Stimulated activated CD8-positive, alpha-beta memory T cell treated with anti-CD3 and anti-CD28 coated beads, Interleukin-2, amount 100 ng/mL, for 48 hours (primary cell): ENCODE measurements at regions not wholly inside any gene's neighbourhood (a gene's known extent, or its start where the extent isn't known, plus 50 kb on each side); places are given as distances from the start of the nearest gene placed in this dataset.

Experiments used
- DNase-seq, 2 donors: peaks; one replicate each; pipeline ENCODE4 v3.0.0-alpha.2; 2020; ENCODE audit warnings: low read depth in 2 of 2

DNA sequence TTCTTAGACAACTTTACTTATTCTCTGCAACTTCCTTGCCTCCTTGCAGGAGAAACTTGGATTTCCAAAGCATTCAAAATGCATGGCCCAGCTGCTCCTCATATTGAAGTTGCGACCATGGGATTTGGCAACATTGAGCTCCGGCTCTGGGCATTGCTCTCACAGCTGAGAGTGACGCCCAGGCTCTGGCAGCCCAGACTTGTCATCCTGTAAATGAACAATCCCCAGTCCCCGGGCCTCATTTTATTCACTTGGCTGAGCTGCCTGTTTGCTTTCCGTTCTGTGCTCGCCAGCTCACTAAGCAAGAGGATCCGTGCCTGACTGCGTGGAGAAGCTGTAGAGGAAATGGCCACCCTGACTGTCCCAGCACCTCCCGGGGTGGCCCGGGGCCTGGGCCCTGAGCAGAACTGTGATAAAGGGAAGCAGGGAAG is 119.5 kb upstream of the CD93 start:
- DNase-seq = no peak

DNA sequence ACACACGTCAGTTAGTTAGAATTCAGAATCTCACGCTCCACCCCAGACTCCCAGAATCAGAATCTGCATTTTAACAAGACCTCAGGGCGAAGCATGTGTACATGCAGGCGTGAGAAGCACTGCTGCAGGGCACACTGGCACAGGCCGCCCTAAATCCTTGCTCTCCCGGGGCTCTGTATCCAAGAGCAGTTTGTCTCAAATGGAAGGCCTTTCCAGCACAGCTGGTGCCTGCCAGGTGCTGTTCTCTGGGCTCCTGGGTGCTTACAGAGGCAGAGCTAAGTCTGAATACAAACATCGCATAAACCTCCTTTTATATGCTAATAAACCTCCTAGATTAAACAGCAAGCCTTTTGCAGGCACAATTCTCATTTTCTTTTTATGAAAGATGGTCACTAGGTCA is 119.1 kb upstream of the CD93 start:
- no peak for DNase-seq

DNA sequence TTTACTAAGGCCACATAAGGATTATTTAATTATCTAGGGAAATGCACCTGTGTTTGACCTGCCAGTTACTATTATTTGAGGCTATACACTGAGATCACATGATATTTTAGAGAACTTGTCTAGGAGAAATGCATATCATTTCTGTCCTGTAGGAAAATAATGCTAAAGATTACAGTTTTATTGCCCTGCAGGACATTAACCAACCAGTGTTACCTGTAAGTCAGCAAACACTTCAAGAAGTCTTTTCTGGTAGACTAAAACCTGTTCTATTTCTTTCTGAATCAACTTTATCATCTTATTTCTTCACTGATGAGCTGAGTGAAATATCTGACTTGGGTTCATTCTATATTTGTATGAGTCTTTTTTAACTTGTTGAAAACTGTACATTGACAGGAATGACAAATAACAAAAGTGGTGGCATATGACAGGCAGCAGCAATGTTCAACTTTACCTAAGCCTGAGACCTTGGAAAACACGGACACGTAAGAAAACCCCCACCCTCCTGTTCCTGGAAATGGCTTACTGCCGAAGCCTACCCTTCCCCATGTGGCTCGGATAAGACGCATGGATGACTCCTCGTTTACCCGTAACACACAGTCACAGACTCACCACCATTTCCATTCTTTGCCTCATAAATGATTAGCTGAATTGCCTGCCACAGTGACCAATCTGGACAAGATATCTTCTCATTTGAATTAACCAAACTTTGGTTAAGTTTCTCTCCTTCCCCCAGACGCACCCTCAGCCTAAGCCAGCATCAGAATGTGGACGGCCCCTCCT is 118.0 kb upstream of the CD93 start:
- no peak for DNase-seq

DNA sequence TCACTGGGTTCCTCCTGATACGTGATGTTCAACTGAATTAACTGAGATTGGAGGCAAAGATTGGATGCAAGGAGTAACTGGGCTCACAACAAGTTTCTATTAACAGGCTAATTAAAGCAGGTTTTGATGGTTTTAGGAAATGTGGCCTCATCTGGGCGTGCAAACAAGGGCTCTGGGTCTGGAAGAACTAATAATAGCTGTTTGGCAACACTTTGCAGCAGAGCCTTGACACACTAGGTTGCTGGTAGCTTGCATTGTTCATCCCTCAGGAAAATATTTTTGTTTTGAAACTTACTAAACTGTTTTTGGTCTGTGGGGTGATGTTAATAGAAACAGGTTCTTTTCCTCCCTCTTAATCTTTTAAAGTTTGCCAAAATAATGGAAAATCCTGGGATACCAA is 117.2 kb upstream of the CD93 start:
- DNase-seq = no peak

DNA sequence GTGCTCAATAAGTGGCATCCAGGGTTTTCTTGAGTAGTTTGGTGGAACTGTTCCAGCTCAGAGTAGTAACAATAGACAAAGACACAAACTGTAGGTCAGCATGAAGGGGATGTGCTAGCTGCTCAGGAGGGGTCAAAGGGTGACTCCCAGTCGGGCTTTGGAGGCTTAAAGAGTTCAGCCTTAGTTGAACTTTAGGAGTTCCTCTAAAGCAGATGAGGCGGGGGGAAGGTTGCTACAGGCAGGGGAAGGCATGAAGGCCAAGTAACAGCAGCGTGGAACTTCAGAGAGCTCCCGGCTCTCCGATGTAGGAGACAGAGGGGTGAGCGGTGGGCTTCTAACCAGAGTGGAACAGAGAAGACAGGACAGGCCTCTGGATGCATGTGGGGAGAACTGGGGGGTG is 115.5 kb upstream of the CD93 start:
- DNase-seq = no peak

DNA sequence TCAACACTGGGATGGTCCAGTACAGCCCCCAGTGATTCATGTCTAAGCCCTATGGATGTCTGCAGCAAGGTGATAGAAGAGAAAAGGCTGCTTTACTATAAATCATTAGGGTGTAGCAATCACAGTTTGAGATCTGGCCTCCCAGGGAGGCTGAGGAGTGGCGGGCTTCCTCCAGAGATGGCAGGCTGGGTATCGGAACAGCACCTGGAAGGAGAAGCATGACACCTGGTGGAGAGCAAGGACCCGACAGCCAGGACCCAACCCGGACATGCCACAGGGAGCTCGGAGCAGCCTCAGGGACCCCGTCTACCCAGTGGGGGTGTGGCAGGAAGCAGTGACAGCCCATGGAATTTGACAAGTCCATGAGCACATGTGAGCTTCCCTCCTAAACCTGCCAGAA is 114.8 kb upstream of the CD93 start:
- no peak for DNase-seq

DNA sequence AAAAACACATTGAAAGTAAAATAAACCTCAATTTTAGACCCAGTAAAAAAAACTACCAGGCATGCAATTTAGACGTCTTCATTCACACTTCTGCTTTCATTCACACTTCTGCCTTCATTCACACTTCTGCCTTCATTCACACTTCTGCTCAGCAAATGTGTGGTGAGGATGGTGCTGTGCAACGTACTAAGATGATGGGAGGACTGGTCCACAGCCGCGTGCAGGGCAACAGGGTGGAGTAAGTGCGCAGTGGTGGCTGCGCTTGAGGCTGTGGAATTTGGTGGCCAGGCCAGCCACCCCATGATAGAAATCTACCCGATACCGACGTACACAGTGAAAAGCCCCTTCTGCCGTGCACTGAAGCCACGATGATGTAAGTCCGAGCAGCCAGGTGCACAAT is 114.3 kb upstream of the CD93 start:
- DNase-seq = no peak

DNA sequence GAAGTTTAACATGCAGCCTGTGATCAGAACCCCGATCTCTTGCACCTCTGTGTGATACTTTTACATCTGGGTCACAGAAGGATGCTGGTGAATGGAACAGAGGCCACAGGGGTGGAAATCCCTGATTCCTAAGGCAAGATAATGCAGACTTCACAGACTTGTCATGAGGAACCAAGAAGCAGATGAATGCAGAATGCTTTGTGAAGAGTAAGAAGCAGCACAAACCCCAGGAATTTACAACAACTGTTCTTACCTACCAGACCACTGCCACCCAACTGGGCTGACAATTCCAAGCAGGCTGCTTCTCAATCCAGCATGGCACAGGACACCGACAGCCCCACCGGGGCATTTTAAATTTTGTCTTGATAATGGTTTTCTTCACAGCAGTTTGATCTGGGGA is 113.2 kb upstream of the CD93 start:
- no peak for DNase-seq

DNA sequence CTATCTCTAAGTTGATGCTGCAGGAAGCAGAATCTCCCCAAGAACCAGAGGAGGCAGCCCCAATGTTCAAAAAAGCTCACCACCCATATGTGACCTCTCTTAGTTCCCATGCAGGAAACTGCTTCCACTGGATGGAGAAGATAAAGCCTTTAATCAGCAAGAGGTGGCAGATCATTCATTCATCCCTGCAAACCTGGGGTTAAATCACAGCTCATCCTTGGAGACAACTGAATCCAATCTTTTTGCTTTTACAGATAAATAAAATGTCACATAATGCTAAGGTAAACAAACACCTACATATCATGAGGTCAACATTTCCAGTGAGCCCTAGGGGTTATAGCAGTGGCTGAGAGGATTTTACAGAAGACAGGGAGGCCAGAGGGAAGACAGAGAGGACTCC is 112.7 kb upstream of the CD93 start:
- no peak for DNase-seq

DNA sequence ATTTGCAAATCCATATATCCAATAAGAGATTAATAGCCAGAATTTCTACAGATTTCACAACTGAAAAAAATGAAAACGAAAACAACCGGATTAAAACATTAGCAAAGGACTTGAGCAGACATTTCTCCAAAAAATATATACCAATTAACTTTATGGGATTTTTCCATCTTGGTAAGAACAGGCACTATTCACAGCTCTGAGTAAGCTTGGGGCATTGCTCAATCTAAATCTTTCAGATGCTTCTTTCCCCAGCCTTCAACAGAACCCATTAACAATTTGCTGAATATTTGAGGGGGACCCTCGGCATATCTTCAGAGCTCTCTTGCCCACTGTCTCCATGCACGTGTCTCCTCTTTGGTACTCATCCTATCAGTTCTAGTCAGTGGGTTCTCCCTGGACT is 111.7 kb upstream of the CD93 start:
- no peak for DNase-seq

DNA sequence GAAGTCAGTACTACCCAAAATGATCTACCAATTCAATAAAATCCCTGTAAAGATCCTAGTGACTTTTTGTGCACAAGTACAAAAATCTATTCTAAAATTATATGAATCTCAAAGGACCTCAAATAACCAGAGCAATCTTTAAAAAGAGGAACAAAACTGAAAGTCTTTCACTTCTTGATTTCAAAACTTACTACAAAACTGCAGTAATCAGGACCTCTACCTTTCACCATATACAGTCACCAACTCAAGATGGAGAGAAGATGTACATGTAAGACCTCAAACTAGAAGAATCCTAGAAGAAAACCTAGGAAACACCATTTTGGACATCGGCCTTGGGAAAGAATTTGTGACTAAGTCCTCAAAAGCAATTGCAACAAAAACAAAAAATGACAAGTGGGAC is 109.5 kb upstream of the CD93 start:
- DNase-seq = no peak

DNA sequence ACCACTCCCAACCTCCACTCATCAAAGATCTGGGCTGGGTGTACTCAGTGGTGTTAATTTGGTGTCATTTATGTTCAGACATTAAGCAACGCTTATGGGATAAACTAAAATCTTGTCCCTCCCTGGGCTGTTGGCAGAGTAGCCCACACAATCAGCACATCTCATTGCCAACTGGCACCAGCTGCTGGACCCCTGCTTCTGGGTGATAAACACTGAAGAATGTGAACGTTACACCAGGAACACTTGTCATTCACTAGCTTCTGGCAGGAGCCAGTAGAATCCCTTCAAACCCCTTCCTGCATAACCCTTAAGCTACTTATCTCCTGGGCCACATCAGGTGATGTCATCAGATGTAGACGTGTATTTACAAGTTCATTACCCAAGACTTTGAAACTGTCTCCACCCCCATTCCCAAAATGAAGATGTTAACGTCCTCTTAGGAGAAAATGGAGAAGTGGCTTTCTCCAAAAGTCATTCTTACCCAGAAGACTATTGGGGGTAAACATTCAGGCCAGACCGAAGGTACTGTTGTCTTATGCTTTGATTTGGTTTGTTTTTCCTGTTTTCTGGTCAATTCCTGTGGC is 107.8 kb upstream of the CD93 start:
- no peak for DNase-seq

DNA sequence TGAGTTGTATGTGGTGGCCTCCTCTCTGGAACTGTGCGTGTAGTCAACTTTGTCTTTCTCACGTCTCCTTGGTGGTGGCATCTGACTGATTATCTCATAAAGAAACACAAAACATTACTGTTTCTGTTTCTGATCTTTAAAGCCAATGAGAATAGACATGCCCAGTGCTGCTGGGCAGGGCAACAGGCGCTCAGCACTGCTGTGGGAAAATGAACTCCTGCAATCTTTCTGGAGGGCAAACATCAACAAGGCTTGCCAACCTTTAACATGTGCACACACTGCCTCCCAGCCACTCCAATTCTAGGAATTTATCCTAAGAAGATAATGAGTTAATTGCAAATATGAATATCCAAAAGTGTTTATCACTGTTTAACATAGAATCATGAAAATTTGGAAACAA is 106.3 kb upstream of the CD93 start:
- no peak for DNase-seq

DNA sequence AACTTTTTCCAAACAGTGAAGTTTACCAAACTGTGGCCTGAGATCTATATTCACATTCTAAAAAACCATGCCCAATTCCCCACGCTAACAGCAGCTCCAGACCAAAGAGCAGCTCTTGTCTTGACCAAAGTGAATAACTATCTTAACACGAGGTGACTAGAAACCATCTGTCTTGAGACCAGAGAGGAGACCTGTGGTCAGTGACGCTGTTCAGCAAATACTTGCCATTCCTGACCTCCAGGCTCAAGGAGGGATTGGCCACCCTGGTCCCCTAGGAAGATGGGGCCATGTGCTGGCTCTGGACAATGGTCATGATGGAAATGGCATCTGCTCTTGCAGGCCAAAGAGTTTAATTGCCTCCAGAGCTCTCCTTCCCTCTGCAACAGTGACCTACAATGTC is 104.4 kb upstream of the CD93 start:
- no peak for DNase-seq

DNA sequence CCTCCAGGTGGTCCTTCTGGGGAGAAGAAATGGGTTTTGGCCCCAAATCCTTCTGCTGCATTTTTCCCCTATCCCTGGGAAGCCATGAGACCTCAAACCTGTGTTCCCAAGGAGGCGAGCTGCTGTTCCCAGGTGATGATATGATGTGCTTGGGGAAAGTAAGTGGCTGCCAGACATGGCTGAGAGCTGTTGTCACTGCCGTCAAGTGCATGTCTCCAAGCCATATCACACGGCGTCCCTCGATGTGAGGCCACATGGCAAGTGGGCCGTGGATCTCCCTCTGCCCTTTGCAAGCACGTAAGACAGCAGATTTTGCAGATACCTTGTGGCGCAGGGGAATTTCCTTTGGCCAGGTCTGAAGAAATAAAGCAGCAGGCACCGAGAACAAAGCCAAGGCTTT is 103.7 kb upstream of the CD93 start:
- no peak for DNase-seq

DNA sequence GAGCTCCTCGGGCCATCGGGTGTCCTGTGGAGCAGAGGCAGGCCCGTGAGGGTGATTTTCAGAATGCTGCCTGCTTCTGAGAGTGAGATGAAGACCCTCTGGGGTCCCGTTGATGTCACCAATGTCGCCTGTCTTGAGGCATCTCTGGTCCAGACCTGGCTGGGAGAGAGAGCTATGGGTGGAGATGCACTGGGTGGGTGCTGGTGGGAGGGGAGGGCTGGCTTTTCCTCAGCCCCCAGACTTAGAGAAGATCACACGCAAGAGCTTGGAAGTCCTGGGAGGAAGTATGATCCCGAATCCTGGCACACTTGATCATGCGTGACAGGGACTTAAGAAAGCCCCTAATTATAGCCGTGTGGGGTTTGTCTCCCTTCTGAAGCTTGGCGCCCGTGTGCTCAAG is 103.2 kb upstream of the CD93 start:
- no peak for DNase-seq

DNA sequence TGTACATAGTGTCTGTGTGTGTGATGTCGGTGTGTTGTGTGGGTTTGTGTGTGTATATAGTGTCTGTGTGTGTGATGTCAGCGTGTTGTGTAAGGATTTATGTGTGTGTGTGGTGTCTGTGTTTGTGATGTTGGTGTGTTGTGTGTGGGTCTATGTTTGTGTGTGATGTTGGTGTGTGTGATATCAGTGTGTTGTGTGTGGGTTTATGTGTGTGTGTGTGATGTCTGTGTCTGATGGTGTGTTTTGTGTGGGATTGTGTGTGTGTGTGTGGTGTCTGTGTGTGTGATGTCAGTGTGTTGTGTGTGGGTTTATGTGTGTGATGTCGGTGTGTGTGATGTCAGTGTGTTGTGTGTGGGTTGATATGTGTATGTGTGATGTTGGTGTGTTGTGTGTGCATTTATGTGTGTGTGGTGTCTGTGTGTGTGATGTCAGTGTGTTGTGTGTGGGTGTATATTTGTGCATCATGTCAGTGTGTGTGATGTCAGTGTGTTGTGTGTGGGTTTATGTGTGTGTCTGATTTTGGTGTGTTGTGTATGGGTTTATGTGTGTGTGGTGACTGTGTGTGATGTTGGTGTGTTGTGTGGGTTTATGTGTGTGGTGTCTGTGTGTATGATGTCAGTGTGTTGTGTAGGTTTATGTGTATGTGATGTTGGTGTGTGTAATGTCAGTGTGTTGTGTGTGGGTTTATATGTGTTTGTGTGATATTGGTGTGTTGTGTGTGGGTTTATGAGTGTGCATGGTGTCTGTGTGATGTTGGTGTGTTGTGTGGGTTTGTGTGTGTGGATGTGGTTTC is 102.4 kb upstream of the CD93 start:
- no peak for DNase-seq

DNA sequence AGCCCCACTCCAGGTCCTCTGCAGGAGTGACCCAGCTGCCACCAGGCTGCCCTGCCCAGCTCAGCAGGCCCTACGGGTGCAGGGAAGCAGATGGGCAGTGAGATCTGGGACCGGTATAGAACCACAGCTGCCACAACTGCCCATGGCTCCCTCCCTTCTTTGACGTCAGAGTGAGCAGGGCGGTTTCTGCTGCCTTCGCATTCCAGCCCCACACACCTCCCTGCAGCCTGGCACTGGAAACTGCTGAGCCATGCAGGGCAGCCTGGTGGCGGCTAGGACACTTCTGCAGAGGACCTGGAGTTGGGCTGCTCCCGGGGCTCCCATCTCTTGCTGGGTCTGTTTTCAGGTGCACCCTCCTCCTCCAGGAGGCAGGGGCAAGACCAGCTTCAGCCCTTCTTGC is 101.6 kb upstream of the CD93 start:
- no peak for DNase-seq

DNA sequence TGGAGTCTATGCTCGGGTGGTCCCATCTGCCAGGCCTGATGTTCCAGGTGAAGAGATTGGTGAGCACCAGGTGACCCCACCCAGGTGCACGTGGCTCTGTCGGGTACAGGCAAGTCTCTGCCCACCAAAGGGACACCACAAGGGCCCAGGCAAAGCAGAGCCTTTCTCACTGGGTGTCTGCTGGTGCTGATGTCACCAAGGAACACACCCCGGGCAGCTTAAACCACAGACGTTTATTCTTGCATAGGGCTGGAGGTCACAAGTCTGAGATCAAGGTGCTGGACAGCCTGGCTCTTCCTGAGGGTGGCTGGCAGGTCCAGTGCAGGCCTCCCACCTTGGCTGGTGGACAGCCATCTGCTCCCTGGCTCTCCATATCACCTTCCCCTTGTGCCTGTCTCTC is 100.7 kb upstream of the CD93 start:
- no peak for DNase-seq

DNA sequence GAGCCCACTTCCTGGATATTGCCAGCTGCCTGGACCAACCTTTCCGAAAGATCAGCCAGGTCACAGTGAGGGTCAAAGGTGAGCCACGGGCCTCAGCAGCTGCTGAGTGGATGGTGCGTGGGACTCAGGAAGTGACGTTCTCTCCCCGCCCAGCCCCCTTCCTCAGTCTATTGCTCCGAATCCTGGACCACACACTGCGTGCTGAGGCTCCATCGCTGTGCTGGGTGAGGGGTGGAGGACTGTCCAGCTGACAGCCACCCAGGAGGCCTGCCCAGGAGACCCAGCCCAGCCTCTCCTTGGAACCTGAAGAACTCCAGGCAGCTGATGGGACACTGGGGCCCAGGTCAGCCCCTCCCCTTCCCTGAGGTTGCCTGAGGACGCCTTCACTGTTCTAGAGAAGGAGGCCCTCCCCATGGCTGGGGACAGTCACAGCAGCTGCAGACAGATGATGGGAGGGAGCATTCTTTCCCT is 94.4 kb upstream of the CD93 start:
- no peak for DNase-seq

DNA sequence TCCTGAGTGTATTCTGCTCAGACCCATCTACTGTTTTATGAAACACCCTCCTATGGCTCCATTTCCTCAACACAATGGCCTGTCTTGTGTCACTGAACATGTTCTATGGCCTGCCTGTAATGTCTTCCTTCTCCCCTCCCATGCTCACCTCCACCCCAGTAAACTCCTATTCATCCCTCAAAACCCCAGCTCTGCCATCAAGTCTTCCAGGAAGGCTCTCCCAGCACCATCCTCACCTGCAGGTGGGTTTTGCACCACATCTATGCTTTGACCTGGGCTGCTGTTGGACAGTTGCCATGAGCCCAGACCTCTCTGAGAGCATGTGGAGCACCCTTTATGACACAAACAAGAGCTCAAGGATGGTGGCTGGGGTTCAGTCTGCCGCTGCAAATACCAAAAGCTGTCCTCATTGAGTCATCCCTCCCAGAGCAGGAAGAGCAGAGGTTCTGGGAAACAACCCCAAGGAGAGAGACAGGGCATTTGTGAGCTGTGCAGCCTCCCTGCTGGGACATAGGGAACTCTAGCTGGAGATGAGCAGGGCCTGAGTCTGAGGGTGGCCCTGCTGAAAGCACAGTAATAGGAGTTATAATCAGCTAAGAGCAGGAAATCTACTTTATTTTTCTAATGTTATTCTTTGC is 93.8 kb upstream of the CD93 start:
- DNase-seq = no peak

DNA sequence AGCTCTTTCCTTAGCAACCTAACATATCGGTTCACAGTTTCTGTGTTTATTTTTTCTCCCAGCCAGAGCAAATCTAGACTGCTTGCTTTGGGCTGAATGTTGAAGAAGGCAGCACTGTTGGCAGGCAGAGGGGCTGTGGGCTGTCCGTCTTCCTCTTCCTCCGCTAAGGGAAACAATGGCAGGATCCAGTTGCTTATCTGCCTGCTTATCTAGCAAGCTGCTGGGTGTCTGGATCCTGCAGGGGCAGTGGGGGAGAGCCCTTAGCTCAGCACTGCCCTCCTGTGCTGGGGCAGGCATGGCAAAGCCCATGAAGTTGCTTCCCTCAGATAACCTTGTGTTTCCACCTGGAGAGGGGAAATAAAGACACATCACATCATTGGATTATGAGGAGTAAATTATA is 92.7 kb upstream of the CD93 start:
- no peak for DNase-seq

DNA sequence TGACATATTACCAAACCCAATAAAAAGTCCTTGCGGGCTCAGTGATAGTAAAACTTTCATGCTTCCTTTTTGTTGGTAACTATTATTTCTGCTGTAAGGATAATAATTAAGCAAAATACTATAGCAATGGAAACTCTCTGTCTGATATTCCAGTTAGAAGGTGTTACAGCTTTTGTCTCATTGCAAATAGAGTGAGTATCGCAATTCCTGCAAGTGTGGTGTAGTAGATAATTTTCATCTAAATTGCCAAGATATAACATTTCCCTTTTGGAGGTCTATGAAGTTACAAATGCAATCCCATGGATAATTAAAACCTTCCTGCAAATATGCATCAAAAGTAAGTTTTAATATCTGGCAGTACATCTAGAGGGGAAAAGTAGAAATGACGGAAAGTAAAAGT is 88.7 kb upstream of the CD93 start:
- DNase-seq = no peak
